Aorta (tissue), 5 donors: ENCODE measurements at regions not wholly inside any gene's neighbourhood (a gene's known extent, or its start where the extent isn't known, plus 50 kb on each side); places are given as distances from the start of the nearest gene placed in this dataset.
"Not testable (repeated sequence)": the region's sequence is repeated elsewhere in the genome, so short reads cannot be mapped to it uniquely, and the experiment has no call there.

Source experiments
- ATAC-seq: fragments of 200-7000 bp; cut with Tn5 transposase; one replicate; pipeline ENCODE4 v1.9.1; 2022; ENCODE audit warnings: moderate library complexity; ENCODE audit not compliant: low FRiP score
- DNase-seq, 2 donors: peaks; one replicate each; pipeline ENCODE4 v3.0.0-alpha.2; 2020
- H3K27ac ChIP-seq, 2 donors: one replicate each; pipeline ENCODE4 v1.5.1; 2013; ENCODE audit warnings: low read length in 2 of 2, mild to moderate bottlenecking in 2 of 2, moderate library complexity in 2 of 2, control low read depth in 1 of 2, inconsistent platforms in 1 of 2, low read depth in 1 of 2
- H3K27me3 ChIP-seq, 2 donors: one replicate each; pipeline ENCODE4 v1.6.1; 2013; ENCODE audit warnings: control low read depth in 1 of 2, low read length in 1 of 2, mild to moderate bottlenecking in 1 of 2, moderate library complexity in 1 of 2; ENCODE audit not compliant: insufficient read depth in 2 of 2, control insufficient read depth in 1 of 2
- H3K36me3 ChIP-seq, 2 donors: one replicate each; pipeline ENCODE4 v1.6.1; 2013; ENCODE audit warnings: control low read depth in 1 of 2, low read length in 1 of 2, mild to moderate bottlenecking in 1 of 2; ENCODE audit not compliant: insufficient read depth in 2 of 2, control insufficient read depth in 1 of 2
- H3K4me1 ChIP-seq, 2 donors: one replicate each; pipeline ENCODE4 v1.6.1; 2013; ENCODE audit warnings: low read length in 2 of 2, control low read depth in 1 of 2, mild to moderate bottlenecking in 1 of 2, moderate library complexity in 1 of 2; ENCODE audit not compliant: insufficient read depth in 2 of 2, control insufficient read depth in 1 of 2
- H3K4me3 ChIP-seq, 2 donors: one replicate each; pipeline ENCODE4 v1.5.1; 2013; ENCODE audit warnings: low read length in 2 of 2, control low read depth in 1 of 2, mild to moderate bottlenecking in 1 of 2
- H3K9me3 ChIP-seq: one replicate; pipeline ENCODE4 v1.6.1; 2013; ENCODE audit warnings: mild to moderate bottlenecking, low read length; ENCODE audit not compliant: control insufficient read depth
- WGBS, 2 donors: extraction: QIAGEN DNeasy Blood & Tissue Kit; methylation state at CpG; one replicate each; pipeline ENCODE4 v1.1.7; 2013; 5-methylcytosine and 5-hydroxymethylcytosine counted together
- intact Hi-C, 2 donors: fragments of 100-400 bp; cut with DNase I; formaldehyde crosslinking; loops; one replicate each; pipeline versions ENCODE4 v1.14.2 to v1.15.0; 2022
- donor health status: healthy with polysubstance abuse.
- donor health status: Bipolar disorder and iron deficiency.
- donor health status: DM: no; HTN: no; CAD: no.
- donor health status: DM: no; HTN: no; CAD: no.
- donor health status: DM: yes; HTN: yes; CAD: no.

GRCh38 chrX:39779952-39780783, 317.6 kb downstream of the BCOR start:
- no peaks in the 10 kb centered on the region for H3K27me3 ChIP-seq
- no peak overlapping the region for H3K4me3 ChIP-seq
- no peaks in the 10 kb centered on the region for H3K36me3 ChIP-seq
- no peak overlapping the region for H3K27ac ChIP-seq
- H3K9me3 ChIP-seq, result no peaks in the 10 kb centered on the region
- WGBS, 2 donors, result 84 to 93% methylated on average over 12 of the region's 12 CpGs
- ATAC-seq (no peak), DNase-seq (no peak)
- intact Hi-C loops, result no loop called here
- no peaks in the 10 kb centered on the region for H3K4me1 ChIP-seq

- ATAC-seq (no peak), DNase-seq (peak in 1 of 2 donors; percentile 5)
- no peaks in the 10 kb centered on the region for H3K4me1 ChIP-seq
- no peaks in the 10 kb centered on the region for H3K27me3 ChIP-seq
- no peak overlapping the region for H3K27ac ChIP-seq
- no peak overlapping the region for H3K4me3 ChIP-seq
- no peaks in the 10 kb centered on the region for H3K36me3 ChIP-seq
- H3K9me3 ChIP-seq, result no peaks in the 10 kb centered on the region
- WGBS, 2 donors, result 78 to 86% methylated on average over 4 of the region's 4 CpGs
- intact Hi-C loops, result no loop called here
These were observed 315.5 kb downstream of the BCOR start for GRCh38 chrX:39782276-39782675.

DNA sequence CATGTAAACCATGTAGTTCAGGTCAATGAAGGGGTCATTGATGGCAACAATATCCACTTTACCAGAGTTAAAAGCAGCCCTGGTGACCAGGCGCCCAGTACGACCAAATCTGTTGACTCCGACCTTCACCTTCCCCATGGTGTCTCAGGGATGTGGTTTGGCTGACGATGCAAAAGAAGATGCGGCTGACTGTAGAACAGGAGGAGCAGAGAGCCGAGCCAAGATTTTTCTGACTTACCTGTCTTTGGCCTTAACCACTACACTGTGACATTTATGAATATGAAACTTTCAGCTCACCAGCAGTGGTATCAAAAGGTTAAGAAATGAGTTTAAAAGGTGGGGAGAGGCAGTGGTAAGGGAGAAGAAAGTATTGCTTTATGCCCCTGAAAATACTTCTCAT, 309.8 kb downstream of the BCOR start:
- Histone ChIP-seq H3K27ac (no peak overlapping the region), H3K9me3 (no peaks in the 10 kb centered on the region), H3K4me1 (no peaks in the 10 kb centered on the region), H3K27me3 (no peaks in the 10 kb centered on the region), H3K4me3 (no peak overlapping the region), H3K36me3 (no peaks in the 10 kb centered on the region)
- DNase-seq (no peak), ATAC-seq (no peak)
- intact Hi-C loops, result no loop called here
- 95 to 99% methylated on average over 6 of the region's 6 CpGs for WGBS, 2 donors

- Histone ChIP-seq H3K27ac (no peak overlapping the region), H3K4me3 (no peak overlapping the region), H3K4me1 (no peaks in the 10 kb centered on the region), H3K9me3 (no peaks in the 10 kb centered on the region), H3K27me3 (no peaks in the 10 kb centered on the region), H3K36me3 (no peaks in the 10 kb centered on the region)
- intact Hi-C loops, result no loop called here
- no peak for ATAC-seq
- DNase-seq, result no peak
- 81 to 95% methylated on average over 6 of the region's 6 CpGs for WGBS, 2 donors
These were observed 309.2 kb downstream of the BCOR start for GRCh38 chrX:39788521-39788920.

DNA sequence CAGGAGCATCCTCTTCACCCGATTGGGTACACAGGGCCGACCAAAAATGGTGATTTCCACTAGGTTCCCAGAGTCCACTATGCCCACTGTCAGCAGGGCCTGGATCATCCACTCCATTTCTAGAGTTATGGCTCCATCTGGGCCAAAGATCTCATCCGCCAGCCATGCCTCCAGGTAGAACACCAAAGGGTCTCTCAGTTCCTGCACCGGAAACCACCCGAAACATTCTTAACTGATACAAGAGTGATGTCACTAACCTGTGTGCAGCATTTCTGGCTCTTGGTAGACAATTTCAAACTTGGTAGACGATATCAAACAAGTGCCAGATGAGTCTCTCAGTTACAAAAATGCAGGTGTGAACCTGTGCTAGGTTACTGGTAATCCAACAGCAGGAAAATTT, 306.1 kb downstream of the BCOR start:
- no peaks in the 10 kb centered on the region for H3K27me3 ChIP-seq
- H3K36me3 ChIP-seq, result no peaks in the 10 kb centered on the region
- no peak for DNase-seq
- H3K27ac ChIP-seq, result no peak overlapping the region
- no peaks in the 10 kb centered on the region for H3K4me1 ChIP-seq
- 86 to 99% methylated on average over 6 of the region's 6 CpGs for WGBS, 2 donors
- H3K9me3 ChIP-seq, result no peaks in the 10 kb centered on the region
- intact Hi-C loops, result no loop called here
- no peak overlapping the region for H3K4me3 ChIP-seq
- ATAC-seq, result no peak

DNA sequence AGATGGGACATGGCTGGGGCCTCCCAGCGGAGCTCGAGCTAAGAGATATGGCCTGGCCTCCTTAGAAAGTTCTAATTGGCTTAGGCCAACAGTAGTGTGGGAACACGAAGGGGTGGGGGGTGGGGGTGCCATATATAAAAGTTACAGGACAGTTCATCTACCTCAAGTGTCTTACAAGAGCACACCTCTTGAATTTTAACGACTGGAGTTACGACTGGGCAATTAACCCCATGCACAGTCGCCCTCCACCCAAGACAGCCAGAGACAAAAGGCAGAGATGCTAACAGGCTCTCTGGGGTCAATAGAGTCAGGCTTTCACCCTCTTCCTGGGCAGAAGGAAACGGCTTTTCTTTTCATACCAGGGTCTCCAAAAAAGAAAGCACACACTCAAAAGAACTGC, 302.2 kb downstream of the BCOR start:
- H3K36me3 ChIP-seq, result no peaks in the 10 kb centered on the region
- H3K9me3 ChIP-seq, result no peaks in the 10 kb centered on the region
- intact Hi-C loops, result no loop called here
- no peak overlapping the region for H3K27ac ChIP-seq
- DNase-seq (no peak), ATAC-seq (no peak)
- no peaks in the 10 kb centered on the region for H3K4me1 ChIP-seq
- 69 to 89% methylated on average over 7 of the region's 7 CpGs for WGBS, 2 donors
- H3K4me3 ChIP-seq, result no peak overlapping the region
- H3K27me3 ChIP-seq, result no peaks in the 10 kb centered on the region

DNA sequence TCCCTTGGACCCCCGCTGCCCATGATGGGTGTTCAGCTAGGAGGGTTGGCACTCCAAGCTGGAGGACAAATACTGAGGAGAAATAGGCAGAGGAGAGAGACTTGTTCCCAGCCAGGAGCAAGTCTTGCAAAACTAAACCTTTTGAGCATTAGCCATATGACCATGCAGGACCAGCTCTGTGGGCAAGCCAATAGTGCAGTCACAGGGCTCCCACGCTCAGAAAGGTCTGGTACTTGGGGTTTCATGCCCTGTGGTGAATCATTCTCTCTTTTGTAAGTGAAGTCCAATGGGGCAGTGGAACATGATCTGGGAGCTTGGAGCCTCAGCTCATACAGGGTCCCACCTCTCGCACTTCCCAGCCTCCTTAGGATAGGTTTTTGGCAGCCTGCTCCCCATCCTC, 300.9 kb downstream of the BCOR start:
- H3K4me1 ChIP-seq, result no peaks in the 10 kb centered on the region
- no peaks in the 10 kb centered on the region for H3K9me3 ChIP-seq
- H3K27ac ChIP-seq, result no peak overlapping the region
- intact Hi-C loops, result no loop called here
- 69 to 94% methylated on average over 3 of the region's 3 CpGs for WGBS, 2 donors
- H3K4me3 ChIP-seq, result no peak overlapping the region
- no peaks in the 10 kb centered on the region for H3K36me3 ChIP-seq
- H3K27me3 ChIP-seq, result no peaks in the 10 kb centered on the region
- DNase-seq (no peak), ATAC-seq (no peak)

GRCh38 chrX:39798488-39798887, 299.3 kb downstream of the BCOR start:
- DNase-seq, H3K27ac ChIP-seq, H3K4me3 ChIP-seq, intact Hi-C loops, ATAC-seq, H3K36me3 ChIP-seq, H3K9me3 ChIP-seq, H3K4me1 ChIP-seq, H3K27me3 ChIP-seq: not testable (repeated sequence)
- whole genome bisulfite sequencing, 2 donors, result 96 to 98% methylated on average over 2 of the region's 2 CpGs

GRCh38 chrX:39802354-39802753, 295.4 kb downstream of the BCOR start:
- Histone ChIP-seq H3K27ac (no peak overlapping the region), H3K4me3 (no peak overlapping the region), H3K4me1 (no peaks in the 10 kb centered on the region), H3K9me3 (no peaks in the 10 kb centered on the region), H3K27me3 (no peaks in the 10 kb centered on the region), H3K36me3 (no peaks in the 10 kb centered on the region)
- intact Hi-C loops, result no loop called here
- DNase-seq (no peak), ATAC-seq (no peak)
- WGBS, 2 donors, result 71 to 84% methylated on average over 11 of the region's 11 CpGs
